ENCODE measurements at regions not wholly inside any gene's neighbourhood (a gene's known extent, or its start where the extent isn't known, plus 50 kb on each side); places are given as distances from the start of the nearest gene placed in this dataset.

DNA sequence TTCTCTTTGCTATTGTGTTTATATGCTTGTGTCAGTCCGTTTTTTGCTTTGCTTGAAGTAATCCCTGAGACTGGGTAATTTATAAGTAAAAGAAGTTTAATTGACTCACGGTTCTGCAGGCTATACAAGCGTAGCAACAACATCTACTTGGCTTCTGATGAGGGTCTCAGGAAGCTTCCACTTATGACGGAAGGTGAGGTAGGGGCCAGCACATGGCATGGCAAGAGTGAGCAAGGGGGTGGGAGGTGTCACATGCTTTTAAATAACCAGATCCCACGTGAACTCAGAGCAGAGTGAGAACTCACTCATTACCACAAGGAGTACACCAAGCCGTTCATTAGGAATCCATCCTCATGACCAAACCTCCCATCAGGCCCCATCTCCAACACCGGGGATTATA lies 540.3 kb downstream of the TDRD15 start:
- no peaks in the 10 kb centered on the region for H3K36me3 Mint-ChIP-seq
- H3K27ac Mint-ChIP-seq, result no peak overlapping the region
- POLR2A ChIA-PET, result no interaction called here
- no peak for DNase-seq
- H3K4me3 Mint-ChIP-seq, result no peak overlapping the region
- no peaks in the 10 kb centered on the region for H3K27me3 Mint-ChIP-seq
- ATAC-seq, result no peak
- H3K4me1 Mint-ChIP-seq, result no peaks in the 10 kb centered on the region
- H3K9me3 Mint-ChIP-seq, result peaks cover 0 to 44% (median 3%) of the 10 kb centered on the region in 9 donors

GRCh38 chr2:21667638-21668037 lies 543.9 kb downstream of the TDRD15 start:
- Mint-ChIP-seq H3K27me3 (no peaks in the 10 kb centered on the region), H3K4me1 (no peaks in the 10 kb centered on the region), H3K36me3 (no peaks in the 10 kb centered on the region), H3K4me3 (no peak overlapping the region), H3K27ac (no peak overlapping the region), H3K9me3 (peaks cover 0 to 39% (median 4%) of the 10 kb centered on the region in 9 donors)
- ATAC-seq, result no peak
- POLR2A ChIA-PET, result no interaction called here
- DNase-seq, result no peak

DNA sequence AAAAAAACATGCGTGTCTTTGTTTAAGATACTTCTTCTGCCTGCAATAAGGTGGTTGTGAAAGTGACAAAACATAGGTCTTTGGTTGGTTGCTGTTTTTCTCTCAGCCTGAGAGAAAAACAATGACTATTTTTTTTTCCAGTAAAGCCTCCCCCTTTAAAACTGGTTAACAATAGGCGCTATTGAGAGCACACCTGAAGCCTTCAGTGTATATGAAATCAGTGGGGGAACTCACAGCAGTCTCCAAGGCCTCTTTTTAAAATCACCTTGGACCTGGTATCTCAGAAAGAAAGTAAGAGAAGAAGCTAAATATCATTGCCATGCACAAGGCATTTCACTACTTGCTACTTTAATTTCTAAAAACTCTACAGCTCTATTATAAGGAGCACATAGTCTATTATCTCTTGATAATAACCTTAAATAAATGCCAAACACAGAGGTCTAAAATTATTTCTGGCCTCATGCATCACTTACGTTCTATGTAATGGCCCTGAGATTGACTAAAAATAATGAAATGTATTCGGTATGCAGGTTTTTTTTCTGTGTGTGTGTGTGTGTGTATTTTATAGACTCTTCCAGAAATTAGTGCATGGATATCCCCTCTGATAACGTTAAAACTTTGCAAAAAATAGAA lies 544.4 kb downstream of the TDRD15 start:
- no peak for DNase-seq

GRCh38 chr2:21676041-21676440 lies 552.3 kb downstream of the TDRD15 start:
- no peak overlapping the region for H3K4me3 Mint-ChIP-seq
- ATAC-seq (no peak), DNase-seq (no peak)
- peaks cover 0 to 13% (median 0%) of the 10 kb centered on the region in 3 donors for H3K36me3 Mint-ChIP-seq
- H3K9me3 Mint-ChIP-seq, result peaks cover 0 to 46% (median 14%) of the 10 kb centered on the region in 9 donors
- POLR2A ChIA-PET, result no interaction called here
- no peaks in the 10 kb centered on the region for H3K4me1 Mint-ChIP-seq
- no peak overlapping the region for H3K27ac Mint-ChIP-seq
- no peaks in the 10 kb centered on the region for H3K27me3 Mint-ChIP-seq

More for the DNA sequence above, 544.4 kb downstream of the TDRD15 start:
- ATAC-seq, result no peak
- Mint-ChIP-seq H3K9me3 (peaks cover 0 to 39% (median 4%) of the 10 kb centered on the region in 9 donors), H3K4me1 (no peaks in the 10 kb centered on the region), H3K27me3 (no peaks in the 10 kb centered on the region), H3K36me3 (no peaks in the 10 kb centered on the region), H3K27ac (no peak overlapping the region), H3K4me3 (no peak overlapping the region)
- POLR2A ChIA-PET, result no interaction called here

- ATAC-seq, result no peak
- peaks cover 0 to 15% (median 0%) of the 10 kb centered on the region in 3 donors for H3K36me3 Mint-ChIP-seq
- no peak for DNase-seq
- H3K4me3 Mint-ChIP-seq, result no peak overlapping the region
- H3K27me3 Mint-ChIP-seq, result no peaks in the 10 kb centered on the region
- peaks cover 0 to 52% (median 14%) of the 10 kb centered on the region in 9 donors for H3K9me3 Mint-ChIP-seq
- H3K4me1 Mint-ChIP-seq, result no peaks in the 10 kb centered on the region
- no peak overlapping the region for H3K27ac Mint-ChIP-seq
- POLR2A ChIA-PET, result no interaction called here
Observed at GRCh38 chr2:21676676-21677075, 552.9 kb downstream of the TDRD15 start.

DNA sequence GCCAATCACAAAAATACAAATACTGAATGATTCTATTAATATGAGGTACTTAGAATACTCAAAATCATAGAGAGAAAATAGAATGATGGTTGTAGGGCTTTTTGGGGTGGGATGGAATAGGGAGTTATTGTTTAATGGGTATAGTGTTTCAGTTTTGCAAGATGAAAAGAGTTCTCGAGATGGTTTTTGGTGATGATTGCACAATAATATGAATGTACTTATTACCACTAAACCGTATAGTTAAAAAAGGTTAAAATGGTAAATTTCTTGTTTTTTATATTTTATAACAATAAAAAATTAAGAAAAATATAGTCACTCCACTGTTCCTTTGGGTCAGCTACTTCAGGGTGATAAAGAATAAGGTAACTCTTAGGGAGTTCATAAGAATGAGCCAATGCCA lies 560.1 kb downstream of the TDRD15 start:
- POLR2A ChIA-PET, result no interaction called here
- Mint-ChIP-seq H3K9me3 (peaks cover 3 to 26% (median 14%) of the 10 kb centered on the region in 9 donors), H3K4me3 (no peak overlapping the region), H3K27ac (no peak overlapping the region), H3K4me1 (no peaks in the 10 kb centered on the region), H3K36me3 (peaks cover 0 to 15% (median 0%) of the 10 kb centered on the region in 3 donors), H3K27me3 (no peaks in the 10 kb centered on the region)
- DNase-seq, result no peak
- ATAC-seq, result no peak

GRCh38 chr2:21687589-21687988 lies 563.8 kb downstream of the TDRD15 start:
- Mint-ChIP-seq H3K4me3 (no peak overlapping the region), H3K9me3 (peaks cover 0 to 9% (median 2%) of the 10 kb centered on the region in 9 donors)
- POLR2A ChIA-PET, result no interaction called here

DNA sequence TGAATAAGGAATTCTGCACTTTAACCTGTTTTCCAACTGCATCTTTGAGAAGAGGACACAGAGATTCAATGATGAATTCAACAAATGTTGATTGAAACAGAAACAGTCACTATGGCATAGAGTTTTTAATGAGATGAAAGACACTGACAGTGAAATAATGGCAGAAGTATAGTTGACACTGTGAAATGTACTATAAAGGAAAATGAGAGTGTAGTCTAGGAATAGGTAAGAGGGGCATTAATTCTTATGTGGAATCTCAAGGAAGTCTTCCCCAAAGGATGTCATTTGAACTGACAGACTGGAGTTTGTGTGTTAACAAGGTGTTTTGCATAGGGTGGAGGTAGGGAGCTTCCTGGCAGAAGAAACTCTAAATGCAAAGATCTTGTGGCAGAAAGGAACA lies 566.2 kb downstream of the TDRD15 start:
- no peaks in the 10 kb centered on the region for H3K4me1 Mint-ChIP-seq
- H3K4me3 Mint-ChIP-seq, result no peak overlapping the region
- no peak for DNase-seq
- no peak overlapping the region for H3K27ac Mint-ChIP-seq
- H3K9me3 Mint-ChIP-seq, result peaks cover 0 to 2% (median 0%) of the 10 kb centered on the region in 9 donors
- H3K36me3 Mint-ChIP-seq, result no peaks in the 10 kb centered on the region
- no peak for ATAC-seq
- POLR2A ChIA-PET, result no interaction called here
- no peaks in the 10 kb centered on the region for H3K27me3 Mint-ChIP-seq

More at GRCh38 chr2:21687589-21687988, 563.8 kb downstream of the TDRD15 start:
- Mint-ChIP-seq H3K36me3 (no peaks in the 10 kb centered on the region), H3K27me3 (no peaks in the 10 kb centered on the region), H3K4me1 (no peaks in the 10 kb centered on the region), H3K27ac (no peak overlapping the region)
- ATAC-seq (no peak), DNase-seq (no peak)

DNA sequence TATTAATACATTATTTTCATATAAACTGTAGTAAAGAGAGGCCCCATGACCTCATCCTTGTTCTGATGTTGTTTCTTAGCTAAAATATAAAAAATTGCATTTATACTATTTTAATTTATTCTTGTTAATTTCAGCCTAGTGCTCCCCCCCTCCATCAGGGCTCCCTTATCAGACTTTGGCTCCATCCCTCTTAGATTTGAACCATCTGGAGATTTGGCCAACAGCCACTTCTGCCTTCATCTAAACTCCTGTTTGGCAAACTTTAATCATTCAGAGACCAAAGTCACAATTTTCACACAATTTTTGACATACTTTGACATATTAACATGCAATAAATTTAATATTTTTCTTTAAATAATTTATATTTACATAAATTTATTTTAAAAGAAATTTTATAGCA lies 569.3 kb downstream of the TDRD15 start:
- peaks cover 0 to 5% (median 0%) of the 10 kb centered on the region in 9 donors for H3K9me3 Mint-ChIP-seq
- no peak overlapping the region for H3K27ac Mint-ChIP-seq
- POLR2A ChIA-PET, result no interaction called here
- DNase-seq, result no peak
- H3K27me3 Mint-ChIP-seq, result no peaks in the 10 kb centered on the region
- no peaks in the 10 kb centered on the region for H3K36me3 Mint-ChIP-seq
- no peak overlapping the region for H3K4me3 Mint-ChIP-seq
- H3K4me1 Mint-ChIP-seq, result no peaks in the 10 kb centered on the region
- ATAC-seq, result no peak

- Mint-ChIP-seq H3K4me3 (no peak overlapping the region), H3K4me1 (no peaks in the 10 kb centered on the region), H3K27me3 (no peaks in the 10 kb centered on the region), H3K36me3 (no peaks in the 10 kb centered on the region), H3K9me3 (peaks cover 0 to 5% (median 0%) of the 10 kb centered on the region in 9 donors), H3K27ac (no peak overlapping the region)
- POLR2A ChIA-PET, result no interaction called here
- DNase-seq, result no peak
- ATAC-seq, result no peak
Observed at GRCh38 chr2:21694079-21694878, 570.5 kb downstream of the TDRD15 start.

GRCh38 chr2:21696900-21697299 lies 573.1 kb downstream of the TDRD15 start:
- H3K27me3 Mint-ChIP-seq, result no peaks in the 10 kb centered on the region
- no peak for DNase-seq
- no peak for ATAC-seq
- no peak overlapping the region for H3K27ac Mint-ChIP-seq
- no peaks in the 10 kb centered on the region for H3K36me3 Mint-ChIP-seq
- no peaks in the 10 kb centered on the region for H3K4me1 Mint-ChIP-seq
- H3K4me3 Mint-ChIP-seq, result no peak overlapping the region
- POLR2A ChIA-PET, result no interaction called here
- peaks cover 0 to 15% (median 2%) of the 10 kb centered on the region in 9 donors for H3K9me3 Mint-ChIP-seq

- H3K27me3 Mint-ChIP-seq, result no peaks in the 10 kb centered on the region
- H3K27ac Mint-ChIP-seq, result no peak overlapping the region
- H3K4me3 Mint-ChIP-seq, result no peak overlapping the region
- DNase-seq, result no peak
- H3K36me3 Mint-ChIP-seq, result no peaks in the 10 kb centered on the region
- no peak for ATAC-seq
- no peaks in the 10 kb centered on the region for H3K4me1 Mint-ChIP-seq
- H3K9me3 Mint-ChIP-seq, result peaks cover 0 to 16% (median 3%) of the 10 kb centered on the region in 9 donors
- POLR2A ChIA-PET, result no interaction called here
Observed at GRCh38 chr2:21700644-21701043, 576.9 kb downstream of the TDRD15 start.

- no peak overlapping the region for H3K4me3 Mint-ChIP-seq
- no peaks in the 10 kb centered on the region for H3K36me3 Mint-ChIP-seq
- POLR2A ChIA-PET, result no interaction called here
- DNase-seq, result no peak
- peaks cover 0 to 10% (median under 1%) of the 10 kb centered on the region in 9 donors for H3K9me3 Mint-ChIP-seq
- H3K27me3 Mint-ChIP-seq, result no peaks in the 10 kb centered on the region
- ATAC-seq, result no peak
- no peaks in the 10 kb centered on the region for H3K4me1 Mint-ChIP-seq
- no peak overlapping the region for H3K27ac Mint-ChIP-seq
Observed at GRCh38 chr2:21710031-21710430, 586.3 kb downstream of the TDRD15 start.
